ENCODE measurements at regions not wholly inside any gene's neighbourhood (a gene's known extent, or its start where the extent isn't known, plus 50 kb on each side); places are given as distances from the start of the nearest gene placed in this dataset.

DNA sequence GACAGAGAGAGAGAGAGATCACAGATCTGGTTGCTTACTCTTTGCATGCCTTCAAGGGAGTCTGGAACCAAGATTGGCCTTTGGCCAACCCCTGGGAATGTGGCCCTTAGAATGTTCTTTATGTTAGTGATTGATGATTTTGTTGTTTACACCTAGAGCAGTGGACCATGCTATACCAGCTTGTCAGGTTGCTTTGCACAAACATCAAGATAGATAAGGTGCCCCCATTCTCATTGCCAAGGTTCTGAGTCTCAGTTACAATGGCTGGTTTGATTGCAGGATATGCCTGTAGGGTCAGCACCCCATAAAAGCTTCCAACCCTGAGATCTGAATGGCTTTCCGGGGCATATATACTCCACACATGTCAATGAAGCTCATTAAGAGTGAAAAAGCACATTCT lies 53.5 kb upstream of the SLC2A12 start:
- TF ChIP-seq ZNF416 (tag by site-specific recombination; IDR thresholded peaks at IDR 0.05) (no peak), PRDM10 (tag by site-specific recombination; IDR thresholded peaks at IDR 0.05) (no peak)
- TF ChIP-seq, protein P1, sequence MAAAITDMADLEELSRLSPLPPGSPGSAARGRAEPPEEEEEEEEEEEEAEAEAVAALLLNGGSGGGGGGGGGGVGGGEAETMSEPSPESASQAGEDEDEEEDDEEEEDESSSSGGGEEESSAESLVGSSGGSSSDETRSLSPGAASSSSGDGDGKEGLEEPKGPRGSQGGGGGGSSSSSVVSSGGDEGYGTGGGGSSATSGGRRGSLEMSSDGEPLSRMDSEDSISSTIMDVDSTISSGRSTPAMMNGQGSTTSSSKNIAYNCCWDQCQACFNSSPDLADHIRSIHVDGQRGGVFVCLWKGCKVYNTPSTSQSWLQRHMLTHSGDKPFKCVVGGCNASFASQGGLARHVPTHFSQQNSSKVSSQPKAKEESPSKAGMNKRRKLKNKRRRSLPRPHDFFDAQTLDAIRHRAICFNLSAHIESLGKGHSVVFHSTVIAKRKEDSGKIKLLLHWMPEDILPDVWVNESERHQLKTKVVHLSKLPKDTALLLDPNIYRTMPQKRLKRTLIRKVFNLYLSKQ (tag by site-specific recombination; IDR thresholded peaks at IDR 0.05; ENCODE audit: borderline replicate concordance) = no peak
- TF ChIP-seq, protein P2, sequence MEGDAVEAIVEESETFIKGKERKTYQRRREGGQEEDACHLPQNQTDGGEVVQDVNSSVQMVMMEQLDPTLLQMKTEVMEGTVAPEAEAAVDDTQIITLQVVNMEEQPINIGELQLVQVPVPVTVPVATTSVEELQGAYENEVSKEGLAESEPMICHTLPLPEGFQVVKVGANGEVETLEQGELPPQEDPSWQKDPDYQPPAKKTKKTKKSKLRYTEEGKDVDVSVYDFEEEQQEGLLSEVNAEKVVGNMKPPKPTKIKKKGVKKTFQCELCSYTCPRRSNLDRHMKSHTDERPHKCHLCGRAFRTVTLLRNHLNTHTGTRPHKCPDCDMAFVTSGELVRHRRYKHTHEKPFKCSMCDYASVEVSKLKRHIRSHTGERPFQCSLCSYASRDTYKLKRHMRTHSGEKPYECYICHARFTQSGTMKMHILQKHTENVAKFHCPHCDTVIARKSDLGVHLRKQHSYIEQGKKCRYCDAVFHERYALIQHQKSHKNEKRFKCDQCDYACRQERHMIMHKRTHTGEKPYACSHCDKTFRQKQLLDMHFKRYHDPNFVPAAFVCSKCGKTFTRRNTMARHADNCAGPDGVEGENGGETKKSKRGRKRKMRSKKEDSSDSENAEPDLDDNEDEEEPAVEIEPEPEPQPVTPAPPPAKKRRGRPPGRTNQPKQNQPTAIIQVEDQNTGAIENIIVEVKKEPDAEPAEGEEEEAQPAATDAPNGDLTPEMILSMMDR (tag by site-specific recombination; IDR thresholded peaks at IDR 0.05) = no peak

All from HEK293 (cell line).